ENCODE measurements at regions not wholly inside any gene's neighbourhood (a gene's known extent, or its start where the extent isn't known, plus 50 kb on each side); places are given as distances from the start of the nearest gene placed in this dataset.
A peak's percentile ranks its signal among the peaks of the same experiment; 100 is the strongest.

DNA sequence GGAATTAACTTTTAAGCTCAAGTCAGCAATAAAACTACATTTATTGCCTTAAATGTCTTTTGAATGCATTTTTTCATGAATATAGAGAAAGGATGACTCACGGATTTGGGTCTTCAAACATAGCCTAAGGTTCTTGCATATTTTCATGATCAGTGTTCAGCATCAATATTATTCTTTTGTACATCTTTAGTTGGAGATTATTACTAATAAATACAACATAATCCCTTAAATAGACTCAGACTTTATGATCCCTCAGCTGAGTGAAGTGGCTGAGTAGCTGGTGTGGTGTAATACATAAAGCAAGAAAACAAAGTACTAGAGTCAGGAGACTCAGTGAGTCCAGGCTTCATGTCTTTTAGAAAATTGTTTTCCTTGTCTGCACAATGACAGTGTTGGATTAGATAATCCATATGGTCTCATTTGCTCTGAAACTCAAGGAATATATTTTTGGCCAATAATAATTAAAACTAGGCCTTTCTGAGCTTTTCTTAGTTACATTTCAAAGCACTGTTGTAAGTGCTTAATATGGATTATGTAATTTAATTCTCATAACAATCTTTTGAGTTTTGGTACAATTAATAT, 78.3 kb upstream of the UNC5C start:
- no peak overlapping the region for H3K27ac ChIP-seq (ENCODE audit: extremely low read depth, low read depth, low read length)
- POLR2A ChIA-PET, result no interaction called here

GRCh38 chr4:95625020-95625419, 76.2 kb upstream of the UNC5C start:
- TF ChIP-seq, protein P1, sequence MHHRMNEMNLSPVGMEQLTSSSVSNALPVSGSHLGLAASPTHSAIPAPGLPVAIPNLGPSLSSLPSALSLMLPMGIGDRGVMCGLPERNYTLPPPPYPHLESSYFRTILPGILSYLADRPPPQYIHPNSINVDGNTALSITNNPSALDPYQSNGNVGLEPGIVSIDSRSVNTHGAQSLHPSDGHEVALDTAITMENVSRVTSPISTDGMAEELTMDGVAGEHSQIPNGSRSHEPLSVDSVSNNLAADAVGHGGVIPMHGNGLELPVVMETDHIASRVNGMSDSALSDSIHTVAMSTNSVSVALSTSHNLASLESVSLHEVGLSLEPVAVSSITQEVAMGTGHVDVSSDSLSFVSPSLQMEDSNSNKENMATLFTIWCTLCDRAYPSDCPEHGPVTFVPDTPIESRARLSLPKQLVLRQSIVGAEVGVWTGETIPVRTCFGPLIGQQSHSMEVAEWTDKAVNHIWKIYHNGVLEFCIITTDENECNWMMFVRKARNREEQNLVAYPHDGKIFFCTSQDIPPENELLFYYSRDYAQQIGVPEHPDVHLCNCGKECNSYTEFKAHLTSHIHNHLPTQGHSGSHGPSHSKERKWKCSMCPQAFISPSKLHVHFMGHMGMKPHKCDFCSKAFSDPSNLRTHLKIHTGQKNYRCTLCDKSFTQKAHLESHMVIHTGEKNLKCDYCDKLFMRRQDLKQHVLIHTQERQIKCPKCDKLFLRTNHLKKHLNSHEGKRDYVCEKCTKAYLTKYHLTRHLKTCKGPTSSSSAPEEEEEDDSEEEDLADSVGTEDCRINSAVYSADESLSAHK (tag by site-specific recombination; IDR thresholded peaks at IDR 0.05), result no peak
- no peak for TF ChIP-seq GLIS1 (tag by site-specific recombination; IDR thresholded peaks at IDR 0.05)
- TF ChIP-seq ZBTB7A (tag by site-specific recombination; IDR thresholded peaks at IDR 0.05; ENCODE audit: low read depth), result no peak
- TF ChIP-seq KLF16 (tag by site-specific recombination; IDR thresholded peaks at IDR 0.05), result no peak
- H3K36me3 ChIP-seq (ENCODE audit: control insufficient read depth in 2 of 2, insufficient read depth in 1 of 2, low read length in 2 of 2), result no peaks in the 10 kb centered on the region
- H3K4me1 ChIP-seq (ENCODE audit: control insufficient read depth, insufficient read depth, low read length), result no peaks in the 10 kb centered on the region
- ChIA-PET POLR2A (no interaction called here), CTCF (no interaction called here)
- H3K4me3 ChIP-seq (ENCODE audit: low read depth, low read length), result no peak overlapping the region
- no peak overlapping the region for H3K27ac ChIP-seq (ENCODE audit: extremely low read depth, low read depth, low read length)
- no peaks in the 10 kb centered on the region for H3K9me3 ChIP-seq (ENCODE audit: control insufficient read depth, insufficient read depth, low read depth, low read length)

More for the DNA sequence above, 78.3 kb upstream of the UNC5C start:
- Histone ChIP-seq H3K4me1 (ENCODE audit: control insufficient read depth, insufficient read depth, low read length) (no peaks in the 10 kb centered on the region), H3K36me3 (ENCODE audit: control insufficient read depth in 2 of 2, insufficient read depth in 1 of 2, low read length in 2 of 2) (no peaks in the 10 kb centered on the region), H3K4me3 (ENCODE audit: low read depth, low read length) (no peak overlapping the region), H3K9me3 (ENCODE audit: control insufficient read depth, insufficient read depth, low read depth, low read length) (no peaks in the 10 kb centered on the region)
- TF ChIP-seq ZSCAN16 (tag by site-specific recombination; IDR thresholded peaks at IDR 0.05) (no peak), GLI4 (tag by site-specific recombination; IDR thresholded peaks at IDR 0.05) (no peak), ZSCAN30 (tag by site-specific recombination; IDR thresholded peaks at IDR 0.05) (no peak), ZNF670 (tag by site-specific recombination; IDR thresholded peaks at IDR 0.05; ENCODE audit: low read depth) (no peak)
- TF ChIP-seq, protein P2, sequence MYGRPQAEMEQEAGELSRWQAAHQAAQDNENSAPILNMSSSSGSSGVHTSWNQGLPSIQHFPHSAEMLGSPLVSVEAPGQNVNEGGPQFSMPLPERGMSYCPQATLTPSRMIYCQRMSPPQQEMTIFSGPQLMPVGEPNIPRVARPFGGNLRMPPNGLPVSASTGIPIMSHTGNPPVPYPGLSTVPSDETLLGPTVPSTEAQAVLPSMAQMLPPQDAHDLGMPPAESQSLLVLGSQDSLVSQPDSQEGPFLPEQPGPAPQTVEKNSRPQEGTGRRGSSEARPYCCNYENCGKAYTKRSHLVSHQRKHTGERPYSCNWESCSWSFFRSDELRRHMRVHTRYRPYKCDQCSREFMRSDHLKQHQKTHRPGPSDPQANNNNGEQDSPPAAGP (tag by site-specific recombination; IDR thresholded peaks at IDR 0.05), result no peak
- CTCF ChIA-PET, result interaction anchor here (0.9 to 1.1 kb wide), 2 partner anchors 9 to 10 kb away, joined by 3 read pairs; no protein-coding TSS in a partner anchor

- POLR2A ChIA-PET, result no interaction called here
These were observed 71.0 kb upstream of the UNC5C start for GRCh38 chr4:95619525-95620443.

More at GRCh38 chr4:95619525-95620443, 71.0 kb upstream of the UNC5C start:
- CTCF ChIA-PET, result no interaction called here
- TF ChIP-seq ZNF335 (tag by site-specific recombination; conservative IDR thresholded peaks at IDR 0.05), result peak; percentile 28; the same call in 1 of the 2 replicates
- 0 out of 2 replicates have a peak, but pooled peaks have one; percentile 12 for TF ChIP-seq PRDM10 (tag by site-specific recombination; IDR thresholded peaks at IDR 0.05)
- TF ChIP-seq SP2 (tag by site-specific recombination; IDR thresholded peaks at IDR 0.05), result no peak
- TF ChIP-seq GLIS1 (tag by site-specific recombination; IDR thresholded peaks at IDR 0.05), result peak; percentile 43
- peak; percentile 50 for TF ChIP-seq FEZF1 (tag by site-specific recombination; IDR thresholded peaks at IDR 0.05)
- TF ChIP-seq, protein P3, sequence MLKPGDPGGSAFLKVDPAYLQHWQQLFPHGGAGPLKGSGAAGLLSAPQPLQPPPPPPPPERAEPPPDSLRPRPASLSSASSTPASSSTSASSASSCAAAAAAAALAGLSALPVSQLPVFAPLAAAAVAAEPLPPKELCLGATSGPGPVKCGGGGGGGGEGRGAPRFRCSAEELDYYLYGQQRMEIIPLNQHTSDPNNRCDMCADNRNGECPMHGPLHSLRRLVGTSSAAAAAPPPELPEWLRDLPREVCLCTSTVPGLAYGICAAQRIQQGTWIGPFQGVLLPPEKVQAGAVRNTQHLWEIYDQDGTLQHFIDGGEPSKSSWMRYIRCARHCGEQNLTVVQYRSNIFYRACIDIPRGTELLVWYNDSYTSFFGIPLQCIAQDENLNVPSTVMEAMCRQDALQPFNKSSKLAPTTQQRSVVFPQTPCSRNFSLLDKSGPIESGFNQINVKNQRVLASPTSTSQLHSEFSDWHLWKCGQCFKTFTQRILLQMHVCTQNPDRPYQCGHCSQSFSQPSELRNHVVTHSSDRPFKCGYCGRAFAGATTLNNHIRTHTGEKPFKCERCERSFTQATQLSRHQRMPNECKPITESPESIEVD (tag by site-specific recombination; IDR thresholded peaks at IDR 0.05), result peak; percentile 71
- no peak for TF ChIP-seq IKZF3 (tag by site-specific recombination; IDR thresholded peaks at IDR 0.05)
- 0 out of 2 replicates have a peak, but pooled peaks have one; percentile 49 for TF ChIP-seq ZNF843 (tag by site-specific recombination; IDR thresholded peaks at IDR 0.05)
- peak; percentile 96 for TF ChIP-seq TCF7L2 (IDR thresholded peaks at IDR 0.05; ENCODE audit: borderline replicate concordance, low read depth, low read length)
- H3K36me3 ChIP-seq (ENCODE audit: control insufficient read depth in 2 of 2, insufficient read depth in 1 of 2, low read length in 2 of 2), result no peaks in the 10 kb centered on the region
- 0 out of 2 replicates have a peak overlapping the region, but pooled peaks have one; percentile 16 for H3K27ac ChIP-seq (ENCODE audit: extremely low read depth, low read depth, low read length)
- no peaks in the 10 kb centered on the region for H3K9me3 ChIP-seq (ENCODE audit: control insufficient read depth, insufficient read depth, low read depth, low read length)
- no peaks in the 10 kb centered on the region for H3K4me1 ChIP-seq (ENCODE audit: control insufficient read depth, insufficient read depth, low read length)
- no peak overlapping the region for H3K4me3 ChIP-seq (ENCODE audit: low read depth, low read length)

Measured in HEK293 (cell line).